ENCODE measurements at regions not wholly inside any gene's neighbourhood (a gene's known extent, or its start where the extent isn't known, plus 50 kb on each side); places are given as distances from the start of the nearest gene placed in this dataset.
"Not testable (repeated sequence)": the region's sequence is repeated elsewhere in the genome, so short reads cannot be mapped to it uniquely, and the experiment has no call there.

- Histone ChIP-seq H3K9ac (ENCODE audit: low read depth, low read length) (no peak overlapping the region), H3K27me3 (ENCODE audit: insufficient read depth, low read length) (no peaks in the 10 kb centered on the region), H3K9me3 (ENCODE audit: insufficient read depth, low read depth, low read length) (no peaks in the 10 kb centered on the region), H3K4me1 (ENCODE audit: insufficient read depth, low read length) (no peaks in the 10 kb centered on the region), H3K27ac (ENCODE audit: low read length) (no peak overlapping the region), H3K36me3 (ENCODE audit: insufficient read depth, low read depth, low read length) (no peaks in the 10 kb centered on the region), H3K4me3 (ENCODE audit: low read length) (no peak overlapping the region)
These were observed 443.2 kb upstream of the FGF16 start for GRCh38 chrX:77003956-77004355.

DNA sequence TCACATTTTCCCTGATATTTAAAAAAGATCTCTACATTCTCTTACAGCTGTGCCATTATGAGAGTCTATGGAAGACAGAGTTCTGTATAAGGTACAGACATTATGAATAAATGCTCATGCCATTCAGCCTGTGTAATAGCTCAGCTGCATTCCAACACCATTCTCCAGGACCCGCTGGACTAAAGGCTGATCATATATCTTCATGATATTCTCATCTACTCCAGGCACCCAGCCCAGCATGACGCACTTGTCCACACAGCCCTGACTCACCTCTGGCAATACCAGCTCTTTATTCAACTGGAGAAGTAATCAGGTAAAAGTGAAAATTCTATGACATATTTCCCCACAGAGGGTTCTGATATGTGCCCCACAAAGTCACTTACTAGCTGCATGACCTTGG is 437.5 kb upstream of the FGF16 start:
- Histone ChIP-seq H3K36me3 (ENCODE audit: insufficient read depth, low read depth, low read length) (no peaks in the 10 kb centered on the region), H3K4me1 (ENCODE audit: insufficient read depth, low read length) (peaks cover 8% of the 10 kb centered on the region; the same call in 1 of the 2 replicates), H3K9me3 (ENCODE audit: insufficient read depth, low read depth, low read length) (no peaks in the 10 kb centered on the region), H3K27ac (ENCODE audit: low read length) (no peak overlapping the region), H3K9ac (ENCODE audit: low read depth, low read length) (no peak overlapping the region), H3K4me3 (ENCODE audit: low read length) (no peak overlapping the region), H3K27me3 (ENCODE audit: insufficient read depth, low read length) (no peaks in the 10 kb centered on the region)

GRCh38 chrX:77014377-77015372 is 432.5 kb upstream of the FGF16 start:
- peaks cover 11% of the 10 kb centered on the region; the same call in 1 of the 2 replicates for H3K4me1 ChIP-seq (ENCODE audit: insufficient read depth, low read length)
- no peak overlapping the region for H3K27ac ChIP-seq (ENCODE audit: low read length)
- H3K9me3 ChIP-seq (ENCODE audit: insufficient read depth, low read depth, low read length) = no peaks in the 10 kb centered on the region
- peak overlapping the region; percentile 45; the same call in 1 of the 2 replicates for H3K9ac ChIP-seq (ENCODE audit: low read depth, low read length)
- no peaks in the 10 kb centered on the region for H3K27me3 ChIP-seq (ENCODE audit: insufficient read depth, low read length)
- no peaks in the 10 kb centered on the region for H3K36me3 ChIP-seq (ENCODE audit: insufficient read depth, low read depth, low read length)
- H3K4me3 ChIP-seq (ENCODE audit: low read length) = peak overlapping the region; percentile 55

DNA sequence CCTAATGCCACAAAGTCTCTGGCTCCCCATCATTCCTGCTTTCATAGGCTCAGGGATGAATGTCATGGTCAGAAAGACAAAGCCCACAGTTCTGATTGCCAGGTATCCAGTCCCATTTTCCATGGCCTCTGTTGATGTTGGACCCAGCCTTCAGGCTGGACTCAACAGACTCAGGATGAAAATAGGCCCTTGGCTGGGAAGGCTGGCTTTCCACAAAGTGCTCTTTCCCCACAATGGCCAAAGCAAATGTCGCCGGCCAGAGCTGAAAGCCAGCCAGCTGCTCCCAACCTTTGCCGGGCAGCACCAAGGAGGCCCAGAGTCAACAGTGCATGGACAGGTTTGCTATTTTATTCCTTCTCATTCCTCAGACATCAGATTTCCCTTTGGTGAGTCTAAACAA is 430.1 kb upstream of the FGF16 start:
- peaks cover 11% of the 10 kb centered on the region; the same call in 1 of the 2 replicates for H3K4me1 ChIP-seq (ENCODE audit: insufficient read depth, low read length)
- no peaks in the 10 kb centered on the region for H3K27me3 ChIP-seq (ENCODE audit: insufficient read depth, low read length)
- H3K4me3 ChIP-seq (ENCODE audit: low read length) = no peak overlapping the region
- H3K9me3 ChIP-seq (ENCODE audit: insufficient read depth, low read depth, low read length) = no peaks in the 10 kb centered on the region
- no peak overlapping the region for H3K27ac ChIP-seq (ENCODE audit: low read length)
- H3K9ac ChIP-seq (ENCODE audit: low read depth, low read length) = no peak overlapping the region
- H3K36me3 ChIP-seq (ENCODE audit: insufficient read depth, low read depth, low read length) = no peaks in the 10 kb centered on the region

DNA sequence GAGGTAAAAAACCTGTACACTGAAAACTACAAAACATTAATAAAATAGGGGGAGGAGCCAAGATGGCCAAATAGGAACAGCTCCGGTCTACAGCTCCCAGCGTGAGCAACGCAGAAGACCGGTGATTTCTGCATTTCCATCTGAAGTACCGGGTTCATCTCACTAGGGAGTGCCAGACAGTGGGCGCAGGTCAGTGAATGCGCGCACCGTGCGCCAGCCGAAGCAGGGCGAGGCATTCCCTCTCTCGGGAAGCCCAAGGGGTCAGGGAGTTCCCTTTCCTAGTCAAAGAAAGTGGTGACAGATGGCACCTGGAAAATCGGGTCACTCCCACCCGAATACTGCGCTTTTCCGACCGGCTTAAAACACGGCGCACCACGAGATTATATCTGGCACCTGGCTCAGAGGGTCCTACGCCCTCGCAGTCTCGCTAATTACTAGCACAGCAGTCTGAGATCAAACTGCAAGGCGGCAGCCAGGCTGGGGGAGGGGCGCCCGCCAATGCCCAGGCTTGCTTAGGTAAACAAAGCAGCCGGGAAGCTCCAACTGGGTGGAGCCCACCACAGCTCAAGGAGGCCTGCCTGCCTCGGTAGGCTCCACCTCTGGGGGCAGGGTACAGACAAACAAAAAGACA is 400.9 kb upstream of the FGF16 start:
- not testable (repeated sequence) for H3K27me3 ChIP-seq (ENCODE audit: insufficient read depth, low read length); H3K4me1 ChIP-seq (ENCODE audit: insufficient read depth, low read length); H3K27ac ChIP-seq (ENCODE audit: low read length); H3K9me3 ChIP-seq (ENCODE audit: insufficient read depth, low read depth, low read length); H3K36me3 ChIP-seq (ENCODE audit: insufficient read depth, low read depth, low read length)
- H3K4me3 ChIP-seq (ENCODE audit: low read length) = peak overlapping the region; percentile 68
- H3K9ac ChIP-seq (ENCODE audit: low read depth, low read length) = peak overlapping the region; percentile 32; the same call in 1 of the 2 replicates

- Histone ChIP-seq H3K9ac (ENCODE audit: low read depth, low read length) (no peak overlapping the region), H3K9me3 (ENCODE audit: insufficient read depth, low read depth, low read length) (no peaks in the 10 kb centered on the region), H3K4me1 (ENCODE audit: insufficient read depth, low read length) (no peaks in the 10 kb centered on the region), H3K27me3 (ENCODE audit: insufficient read depth, low read length) (no peaks in the 10 kb centered on the region), H3K4me3 (ENCODE audit: low read length) (no peak overlapping the region), H3K27ac (ENCODE audit: low read length) (no peak overlapping the region), H3K36me3 (ENCODE audit: insufficient read depth, low read depth, low read length) (no peaks in the 10 kb centered on the region)
These were observed 386.6 kb upstream of the FGF16 start for GRCh38 chrX:77060572-77060971.

DNA sequence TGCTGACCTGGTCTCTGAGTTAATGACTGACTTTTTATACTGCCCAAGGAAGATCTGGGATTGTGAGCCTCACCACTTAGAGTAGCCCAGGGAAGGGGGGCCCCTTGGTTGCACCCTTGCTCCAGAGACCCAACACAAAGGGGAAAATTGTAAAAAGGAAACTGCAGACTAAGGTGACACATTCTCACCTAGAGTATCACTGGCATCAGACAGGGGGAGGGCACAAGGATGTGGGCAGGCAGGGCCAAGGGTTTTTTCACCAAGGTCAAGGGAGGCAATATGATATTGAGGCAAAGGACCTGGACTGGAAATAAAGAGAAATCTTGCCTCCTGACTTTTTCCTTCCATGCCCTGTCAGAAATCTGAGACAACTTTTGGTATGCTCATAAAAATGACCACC is 386.2 kb upstream of the FGF16 start:
- Histone ChIP-seq H3K4me3 (ENCODE audit: low read length) (no peak overlapping the region), H3K4me1 (ENCODE audit: insufficient read depth, low read length) (no peaks in the 10 kb centered on the region), H3K9me3 (ENCODE audit: insufficient read depth, low read depth, low read length) (no peaks in the 10 kb centered on the region), H3K27me3 (ENCODE audit: insufficient read depth, low read length) (no peaks in the 10 kb centered on the region), H3K27ac (ENCODE audit: low read length) (no peak overlapping the region), H3K36me3 (ENCODE audit: insufficient read depth, low read depth, low read length) (no peaks in the 10 kb centered on the region), H3K9ac (ENCODE audit: low read depth, low read length) (no peak overlapping the region)

GRCh38 chrX:77061545-77061944 is 385.6 kb upstream of the FGF16 start:
- Histone ChIP-seq H3K9me3 (ENCODE audit: insufficient read depth, low read depth, low read length) (no peaks in the 10 kb centered on the region), H3K36me3 (ENCODE audit: insufficient read depth, low read depth, low read length) (no peaks in the 10 kb centered on the region), H3K27ac (ENCODE audit: low read length) (no peak overlapping the region), H3K27me3 (ENCODE audit: insufficient read depth, low read length) (no peaks in the 10 kb centered on the region), H3K9ac (ENCODE audit: low read depth, low read length) (no peak overlapping the region), H3K4me3 (ENCODE audit: low read length) (no peak overlapping the region), H3K4me1 (ENCODE audit: insufficient read depth, low read length) (no peaks in the 10 kb centered on the region)

DNA sequence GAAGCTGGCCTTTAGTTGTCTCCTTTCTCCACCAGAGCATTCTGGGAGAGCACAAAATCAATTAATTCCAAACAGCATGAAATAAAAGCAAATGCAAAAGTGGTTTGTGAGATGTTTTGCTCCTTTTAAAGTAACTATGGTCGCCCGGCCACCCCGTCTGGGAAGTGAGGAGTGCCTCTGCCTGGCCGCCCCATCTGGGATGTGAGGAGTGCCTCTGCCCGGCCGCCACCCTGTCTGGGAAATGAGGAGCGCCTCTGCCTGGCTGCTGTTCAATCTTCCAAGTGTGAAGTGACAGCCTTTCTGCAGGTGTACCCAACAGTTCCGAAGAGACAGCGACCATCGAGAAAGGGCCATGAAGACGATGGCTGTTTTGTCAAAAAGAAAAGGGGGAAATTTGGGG is 381.3 kb upstream of the FGF16 start:
- no peaks in the 10 kb centered on the region for H3K4me1 ChIP-seq (ENCODE audit: insufficient read depth, low read length)
- H3K27me3 ChIP-seq (ENCODE audit: insufficient read depth, low read length) = no peaks in the 10 kb centered on the region
- H3K4me3 ChIP-seq (ENCODE audit: low read length) = no peak overlapping the region

GRCh38 chrX:77070202-77070918 is 376.8 kb upstream of the FGF16 start:
- Histone ChIP-seq H3K27me3 (ENCODE audit: insufficient read depth, low read length) (no peaks in the 10 kb centered on the region), H3K4me3 (ENCODE audit: low read length) (no peak overlapping the region), H3K36me3 (ENCODE audit: insufficient read depth, low read depth, low read length) (no peaks in the 10 kb centered on the region), H3K9ac (ENCODE audit: low read depth, low read length) (no peak overlapping the region), H3K4me1 (ENCODE audit: insufficient read depth, low read length) (no peaks in the 10 kb centered on the region), H3K27ac (ENCODE audit: low read length) (no peak overlapping the region), H3K9me3 (ENCODE audit: insufficient read depth, low read depth, low read length) (no peaks in the 10 kb centered on the region)

More for the DNA sequence above, 381.3 kb upstream of the FGF16 start:
- no peak overlapping the region for H3K9ac ChIP-seq (ENCODE audit: low read depth, low read length)
- no peak overlapping the region for H3K27ac ChIP-seq (ENCODE audit: low read length)
- no peaks in the 10 kb centered on the region for H3K36me3 ChIP-seq (ENCODE audit: insufficient read depth, low read depth, low read length)
- no peaks in the 10 kb centered on the region for H3K9me3 ChIP-seq (ENCODE audit: insufficient read depth, low read depth, low read length)

DNA sequence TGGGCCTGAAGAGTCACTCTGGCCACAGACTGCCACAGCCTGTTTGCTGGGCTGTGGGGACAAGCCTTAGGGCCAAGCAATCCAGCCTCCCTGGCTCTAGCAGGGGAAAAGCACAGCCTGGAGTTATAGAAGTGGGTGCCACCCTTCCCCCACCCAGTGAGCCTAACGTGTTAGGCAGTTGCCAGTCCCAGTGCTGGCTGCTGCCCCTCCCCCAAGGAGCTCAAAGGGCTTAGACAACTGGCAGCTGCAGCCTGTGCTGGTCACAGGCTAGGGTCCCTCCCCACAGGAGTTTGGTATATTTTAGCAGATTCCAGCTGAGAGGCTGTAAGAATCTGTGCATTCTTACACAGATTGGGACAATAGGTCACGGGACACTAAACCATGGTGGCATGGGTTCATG is 370.3 kb upstream of the FGF16 start:
- no peak overlapping the region for H3K4me3 ChIP-seq (ENCODE audit: low read length)
- no peak overlapping the region for H3K9ac ChIP-seq (ENCODE audit: low read depth, low read length)
- no peaks in the 10 kb centered on the region for H3K36me3 ChIP-seq (ENCODE audit: insufficient read depth, low read depth, low read length)
- H3K4me1 ChIP-seq (ENCODE audit: insufficient read depth, low read length) = no peaks in the 10 kb centered on the region
- no peak overlapping the region for H3K27ac ChIP-seq (ENCODE audit: low read length)
- H3K9me3 ChIP-seq (ENCODE audit: insufficient read depth, low read depth, low read length) = no peaks in the 10 kb centered on the region
- H3K27me3 ChIP-seq (ENCODE audit: insufficient read depth, low read length) = no peaks in the 10 kb centered on the region
